ENCODE measurements at regions not wholly inside any gene's neighbourhood (a gene's known extent, or its start where the extent isn't known, plus 50 kb on each side); places are given as distances from the start of the nearest gene placed in this dataset.

DNA sequence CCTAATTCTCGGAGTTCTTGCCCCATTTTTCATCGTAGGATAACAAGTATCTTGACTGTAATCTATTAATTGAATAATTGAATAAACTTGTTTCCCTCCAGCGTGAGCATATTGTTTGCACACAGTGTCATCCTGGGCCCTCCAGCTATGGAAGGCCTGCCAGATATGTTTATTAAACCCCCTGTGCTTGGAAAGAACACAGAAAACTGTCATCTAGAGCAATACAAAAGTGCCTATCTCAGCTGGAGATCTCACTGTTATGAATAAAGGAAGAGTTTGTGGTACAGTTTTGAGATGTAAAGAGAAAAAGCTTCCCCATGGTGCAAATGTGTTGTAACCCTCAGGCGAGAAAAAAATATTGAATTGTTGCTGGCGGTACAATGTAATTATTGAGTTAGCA lies 405.9 kb downstream of the SOX2 start:
- no peak for FAIRE-seq
- H3K79me2 ChIP-seq (ENCODE audit: insufficient read depth, low read length): no peaks in the 10 kb centered on the region
- H3K27ac ChIP-seq (ENCODE audit: low read depth, low read length): peak overlapping the region; percentile 23
- no peaks in the 10 kb centered on the region for H3K36me3 Mint-ChIP-seq (ENCODE audit: low read depth, unreplicated experiment)
- peaks cover 6% of the 10 kb centered on the region for H3K27me3 Mint-ChIP-seq (ENCODE audit: low read depth, unreplicated experiment)
- no peak overlapping the region for H3K9ac ChIP-seq (ENCODE audit: low read length)
- peaks cover 5% of the 10 kb centered on the region for H3K4me1 ChIP-seq (ENCODE audit: insufficient read depth, low read length)
- peaks cover 12% of the 10 kb centered on the region for H3K4me1 Mint-ChIP-seq (ENCODE audit: low read depth, unreplicated experiment)
- peak overlapping the region; percentile 23 for H3K4me3 Mint-ChIP-seq (ENCODE audit: unreplicated experiment)
- no peak for TF ChIP-seq EZH2 (IDR thresholded peaks at IDR 0.05; ENCODE audit: insufficient read depth, low read length)
- TF ChIP-seq, protein P1, sequence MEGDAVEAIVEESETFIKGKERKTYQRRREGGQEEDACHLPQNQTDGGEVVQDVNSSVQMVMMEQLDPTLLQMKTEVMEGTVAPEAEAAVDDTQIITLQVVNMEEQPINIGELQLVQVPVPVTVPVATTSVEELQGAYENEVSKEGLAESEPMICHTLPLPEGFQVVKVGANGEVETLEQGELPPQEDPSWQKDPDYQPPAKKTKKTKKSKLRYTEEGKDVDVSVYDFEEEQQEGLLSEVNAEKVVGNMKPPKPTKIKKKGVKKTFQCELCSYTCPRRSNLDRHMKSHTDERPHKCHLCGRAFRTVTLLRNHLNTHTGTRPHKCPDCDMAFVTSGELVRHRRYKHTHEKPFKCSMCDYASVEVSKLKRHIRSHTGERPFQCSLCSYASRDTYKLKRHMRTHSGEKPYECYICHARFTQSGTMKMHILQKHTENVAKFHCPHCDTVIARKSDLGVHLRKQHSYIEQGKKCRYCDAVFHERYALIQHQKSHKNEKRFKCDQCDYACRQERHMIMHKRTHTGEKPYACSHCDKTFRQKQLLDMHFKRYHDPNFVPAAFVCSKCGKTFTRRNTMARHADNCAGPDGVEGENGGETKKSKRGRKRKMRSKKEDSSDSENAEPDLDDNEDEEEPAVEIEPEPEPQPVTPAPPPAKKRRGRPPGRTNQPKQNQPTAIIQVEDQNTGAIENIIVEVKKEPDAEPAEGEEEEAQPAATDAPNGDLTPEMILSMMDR (IDR thresholded peaks at IDR 0.05; ENCODE audit: insufficient read depth, low read depth, low read length): no peak
- H3K9me3 ChIP-seq (ENCODE audit: insufficient read depth, low read depth, low read length): peaks cover 3% of the 10 kb centered on the region
- H2AFZ ChIP-seq (ENCODE audit: low read depth, low read length): no peak overlapping the region
- peak overlapping the region; percentile 38 for H3K4me2 ChIP-seq (ENCODE audit: low read length)
- H4K20me1 ChIP-seq (ENCODE audit: insufficient read depth, low read length): no peaks in the 10 kb centered on the region
- no peak overlapping the region for H3K4me3 ChIP-seq (ENCODE audit: insufficient read depth, low read depth, low read length)
- peak; percentile 41 for DNase-seq (ENCODE audit: low read depth)
- no peaks in the 10 kb centered on the region for H3K9me3 Mint-ChIP-seq (ENCODE audit: unreplicated experiment)
- no peaks in the 10 kb centered on the region for H3K36me3 ChIP-seq (ENCODE audit: insufficient read depth, low read length)
- peaks cover 29% of the 10 kb centered on the region for H3K27me3 ChIP-seq (ENCODE audit: insufficient read depth, low read length)
- no peak overlapping the region for H3K27ac Mint-ChIP-seq (ENCODE audit: unreplicated experiment)

DNA sequence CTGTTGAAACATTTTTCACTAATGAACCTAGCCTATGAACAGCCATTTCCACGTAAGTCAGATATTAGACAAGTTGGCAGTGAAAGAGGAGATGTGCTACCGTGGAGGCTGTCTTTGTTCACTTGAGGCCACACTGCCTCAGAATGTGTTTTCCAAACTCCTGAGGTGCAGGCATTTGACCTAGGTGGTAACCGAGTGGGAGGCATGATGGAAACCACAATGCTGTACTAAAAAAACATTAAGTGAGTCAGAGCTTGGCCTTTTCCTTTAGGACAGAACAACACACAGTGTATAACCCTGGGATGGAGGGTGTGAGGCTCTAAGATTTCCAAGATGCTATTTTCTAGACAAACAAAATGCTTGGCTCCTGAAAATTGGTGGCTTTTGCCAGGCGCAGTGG lies 406.3 kb downstream of the SOX2 start:
- peaks cover 6% of the 10 kb centered on the region for H3K27me3 Mint-ChIP-seq (ENCODE audit: low read depth, unreplicated experiment)

DNA sequence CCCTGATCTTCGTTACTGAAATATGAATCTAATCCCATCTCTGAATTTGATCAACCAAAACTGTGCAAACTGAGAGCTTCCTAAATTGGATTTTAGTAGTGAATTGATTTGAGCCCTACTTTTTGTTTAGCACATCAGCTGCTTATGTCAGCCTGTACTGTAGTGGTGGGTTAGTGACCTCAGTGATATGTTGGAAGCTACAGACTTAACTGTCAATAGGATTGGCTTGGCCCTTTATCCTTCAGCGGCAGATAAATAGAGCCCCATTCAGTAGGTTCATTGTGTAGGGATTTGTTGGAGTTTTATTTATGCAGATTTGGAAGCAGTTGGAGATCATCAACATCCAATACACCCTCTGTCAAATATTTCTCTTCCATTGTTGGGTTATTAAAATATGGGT lies 409.7 kb downstream of the SOX2 start:
- no peak overlapping the region for H3K4me3 Mint-ChIP-seq (ENCODE audit: unreplicated experiment)
- Histone ChIP-seq H3K4me2 (ENCODE audit: low read length) (no peak overlapping the region), H3K27ac (ENCODE audit: low read depth, low read length) (no peak overlapping the region), H3K9ac (ENCODE audit: low read length) (no peak overlapping the region), H2AFZ (ENCODE audit: low read depth, low read length) (no peak overlapping the region), H3K4me1 (ENCODE audit: insufficient read depth, low read length) (peaks cover 5% of the 10 kb centered on the region), H3K27me3 (ENCODE audit: insufficient read depth, low read length) (peaks cover 21% of the 10 kb centered on the region), H3K4me3 (ENCODE audit: insufficient read depth, low read depth, low read length) (no peak overlapping the region), H4K20me1 (ENCODE audit: insufficient read depth, low read length) (no peaks in the 10 kb centered on the region), H3K36me3 (ENCODE audit: insufficient read depth, low read length) (no peaks in the 10 kb centered on the region), H3K79me2 (ENCODE audit: insufficient read depth, low read length) (no peaks in the 10 kb centered on the region), H3K9me3 (ENCODE audit: insufficient read depth, low read depth, low read length) (no peaks in the 10 kb centered on the region)
- peaks cover 12% of the 10 kb centered on the region for H3K4me1 Mint-ChIP-seq (ENCODE audit: low read depth, unreplicated experiment)
- H3K9me3 Mint-ChIP-seq (ENCODE audit: unreplicated experiment): no peaks in the 10 kb centered on the region
- FAIRE-seq: no peak
- DNase-seq (ENCODE audit: low read depth): no peak
- H3K36me3 Mint-ChIP-seq (ENCODE audit: low read depth, unreplicated experiment): no peaks in the 10 kb centered on the region
- no peak overlapping the region for H3K27ac Mint-ChIP-seq (ENCODE audit: unreplicated experiment)
- TF ChIP-seq, protein P1 (IDR thresholded peaks at IDR 0.05; ENCODE audit: insufficient read depth, low read depth, low read length): no peak
- no peak for TF ChIP-seq EZH2 (IDR thresholded peaks at IDR 0.05; ENCODE audit: insufficient read depth, low read length)
- peaks cover 14% of the 10 kb centered on the region for H3K27me3 Mint-ChIP-seq (ENCODE audit: low read depth, unreplicated experiment)

More for the DNA sequence above, 406.3 kb downstream of the SOX2 start:
- Histone ChIP-seq H3K27me3 (ENCODE audit: insufficient read depth, low read length) (peaks cover 30% of the 10 kb centered on the region), H3K79me2 (ENCODE audit: insufficient read depth, low read length) (no peaks in the 10 kb centered on the region), H3K27ac (ENCODE audit: low read depth, low read length) (peak overlapping the region; percentile 23), H4K20me1 (ENCODE audit: insufficient read depth, low read length) (no peaks in the 10 kb centered on the region), H3K4me3 (ENCODE audit: insufficient read depth, low read depth, low read length) (no peak overlapping the region), H3K36me3 (ENCODE audit: insufficient read depth, low read length) (no peaks in the 10 kb centered on the region), H3K9me3 (ENCODE audit: insufficient read depth, low read depth, low read length) (peaks cover 3% of the 10 kb centered on the region), H3K4me1 (ENCODE audit: insufficient read depth, low read length) (peaks cover 5% of the 10 kb centered on the region), H3K4me2 (ENCODE audit: low read length) (peak overlapping the region; percentile 38), H2AFZ (ENCODE audit: low read depth, low read length) (no peak overlapping the region), H3K9ac (ENCODE audit: low read length) (no peak overlapping the region)
- TF ChIP-seq, protein P1 (IDR thresholded peaks at IDR 0.05; ENCODE audit: insufficient read depth, low read depth, low read length): no peak
- TF ChIP-seq EZH2 (IDR thresholded peaks at IDR 0.05; ENCODE audit: insufficient read depth, low read length): no peak
- Mint-ChIP-seq H3K27ac (ENCODE audit: unreplicated experiment) (no peak overlapping the region), H3K4me1 (ENCODE audit: low read depth, unreplicated experiment) (peaks cover 12% of the 10 kb centered on the region), H3K36me3 (ENCODE audit: low read depth, unreplicated experiment) (no peaks in the 10 kb centered on the region), H3K4me3 (ENCODE audit: unreplicated experiment) (peak overlapping the region; percentile 23), H3K9me3 (ENCODE audit: unreplicated experiment) (no peaks in the 10 kb centered on the region)
- FAIRE-seq (no peak), DNase-seq (ENCODE audit: low read depth) (peak; percentile 93)

Measured in astrocyte (in vitro differentiated cells and primary cell).